AG09309 (cell line): ENCODE measurements at regions not wholly inside any gene's neighbourhood (a gene's known extent, or its start where the extent isn't known, plus 50 kb on each side); places are given as distances from the start of the nearest gene placed in this dataset.
A peak's percentile ranks its signal among the peaks of the same experiment; 100 is the strongest.

Experiments
- DNase-seq: peaks from one replicate; pipeline ENCODE4 v3.0.0-alpha.2; 2010; ENCODE audit warnings: low read depth
- H3K4me3 ChIP-seq: 2 replicates; pipeline ENCODE4 v1.5.1; 2011; ENCODE audit warnings: mild to moderate bottlenecking, low read depth, low read length, moderate library complexity; ENCODE audit not compliant: control insufficient read depth
- TF ChIP-seq, protein P1 (sequence below): IDR thresholded peaks from 2 replicates; pipeline ENCODE4 v1.5.1; 2011; ENCODE audit warnings: mild to moderate bottlenecking, low read depth, low read length, inconsistent platforms; ENCODE audit not compliant: insufficient read depth, control insufficient read depth; ENCODE audit errors: missing control alignments

DNA sequence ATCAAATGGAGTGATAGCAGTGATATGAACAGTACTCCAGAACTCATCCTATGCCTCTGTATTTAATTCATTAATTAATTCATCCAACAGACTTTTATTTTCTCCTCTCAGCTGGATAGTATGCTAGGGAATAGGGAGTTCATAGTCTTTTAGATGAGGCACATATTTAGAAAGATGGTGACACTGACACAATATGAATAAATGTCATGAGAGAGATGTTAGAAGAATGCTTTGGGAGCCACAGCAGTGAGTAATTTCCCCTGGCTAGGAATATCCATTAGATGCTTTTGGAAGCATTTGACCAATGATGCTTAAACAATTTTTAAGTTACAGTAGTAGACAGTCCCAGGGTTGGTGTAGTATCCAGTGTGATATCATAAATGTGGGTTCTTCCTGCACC is 428.7 kb upstream of the SGCD start:
- no peak overlapping the region for H3K4me3 ChIP-seq
- TF ChIP-seq, protein P1, sequence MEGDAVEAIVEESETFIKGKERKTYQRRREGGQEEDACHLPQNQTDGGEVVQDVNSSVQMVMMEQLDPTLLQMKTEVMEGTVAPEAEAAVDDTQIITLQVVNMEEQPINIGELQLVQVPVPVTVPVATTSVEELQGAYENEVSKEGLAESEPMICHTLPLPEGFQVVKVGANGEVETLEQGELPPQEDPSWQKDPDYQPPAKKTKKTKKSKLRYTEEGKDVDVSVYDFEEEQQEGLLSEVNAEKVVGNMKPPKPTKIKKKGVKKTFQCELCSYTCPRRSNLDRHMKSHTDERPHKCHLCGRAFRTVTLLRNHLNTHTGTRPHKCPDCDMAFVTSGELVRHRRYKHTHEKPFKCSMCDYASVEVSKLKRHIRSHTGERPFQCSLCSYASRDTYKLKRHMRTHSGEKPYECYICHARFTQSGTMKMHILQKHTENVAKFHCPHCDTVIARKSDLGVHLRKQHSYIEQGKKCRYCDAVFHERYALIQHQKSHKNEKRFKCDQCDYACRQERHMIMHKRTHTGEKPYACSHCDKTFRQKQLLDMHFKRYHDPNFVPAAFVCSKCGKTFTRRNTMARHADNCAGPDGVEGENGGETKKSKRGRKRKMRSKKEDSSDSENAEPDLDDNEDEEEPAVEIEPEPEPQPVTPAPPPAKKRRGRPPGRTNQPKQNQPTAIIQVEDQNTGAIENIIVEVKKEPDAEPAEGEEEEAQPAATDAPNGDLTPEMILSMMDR = no peak
- no peak for DNase-seq

DNA sequence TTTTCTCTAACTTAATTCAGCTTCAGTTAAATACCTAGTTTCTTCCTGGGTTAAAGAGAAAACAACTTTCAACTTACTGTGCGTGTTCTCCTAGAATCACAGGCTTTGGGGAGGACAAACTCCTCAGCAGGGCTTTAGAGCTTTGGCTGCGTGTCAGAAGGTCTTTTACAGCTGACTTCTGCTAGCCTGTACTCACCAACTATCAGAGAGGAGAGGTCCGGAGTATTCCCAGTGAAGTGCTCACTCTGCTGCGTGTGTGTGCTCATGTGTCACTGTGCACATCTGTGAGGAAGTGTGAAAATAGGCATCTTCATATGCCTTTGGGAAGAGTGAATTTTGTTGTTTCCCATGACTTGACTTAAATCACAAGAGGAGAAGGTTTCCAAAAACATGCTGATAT is 423.2 kb upstream of the SGCD start:
- no peak overlapping the region for H3K4me3 ChIP-seq
- DNase-seq = no peak
- TF ChIP-seq, protein P1 = no peak

DNA sequence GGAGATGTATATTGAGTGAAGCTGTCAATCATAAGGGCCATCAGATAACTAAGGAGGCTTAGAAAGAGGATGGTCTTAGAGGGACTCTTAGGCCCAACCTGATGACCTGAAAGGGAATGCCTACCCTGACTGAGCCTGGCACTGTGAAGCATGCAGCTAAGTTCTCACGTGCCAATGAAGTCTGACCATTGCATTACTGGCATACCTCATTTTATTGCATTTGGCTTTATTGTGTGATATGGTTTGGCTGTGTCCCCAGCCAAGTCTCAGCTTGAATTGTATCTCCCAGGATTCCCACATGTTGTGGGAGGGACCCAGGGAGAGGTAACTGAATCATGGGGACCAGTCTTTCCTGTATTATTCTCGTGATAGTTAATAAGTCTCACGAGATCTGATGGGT is 421.6 kb upstream of the SGCD start:
- TF ChIP-seq, protein P1 = no peak
- DNase-seq = peak; percentile 76
- H3K4me3 ChIP-seq = no peak overlapping the region

DNA sequence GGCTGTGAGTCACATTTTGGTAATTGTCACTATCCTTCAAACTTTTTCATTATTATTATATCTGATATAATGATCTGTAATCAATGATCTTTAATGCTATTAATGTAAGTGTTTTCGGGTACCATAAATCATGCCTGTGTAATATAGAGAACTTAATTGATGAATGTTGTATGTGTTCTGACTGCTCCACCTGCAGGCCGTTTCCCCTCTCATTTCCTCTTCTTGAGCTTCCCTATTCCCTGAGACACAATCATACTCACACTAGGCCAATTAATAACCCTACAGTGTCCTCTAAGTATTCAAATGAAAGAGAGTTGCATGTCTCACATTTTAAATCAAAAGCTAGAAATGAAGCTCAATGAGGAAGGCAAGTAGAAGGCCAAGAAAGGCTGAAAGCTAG is 420.9 kb upstream of the SGCD start:
- DNase-seq = no peak
- TF ChIP-seq, protein P1 = no peak
- no peak overlapping the region for H3K4me3 ChIP-seq

DNA sequence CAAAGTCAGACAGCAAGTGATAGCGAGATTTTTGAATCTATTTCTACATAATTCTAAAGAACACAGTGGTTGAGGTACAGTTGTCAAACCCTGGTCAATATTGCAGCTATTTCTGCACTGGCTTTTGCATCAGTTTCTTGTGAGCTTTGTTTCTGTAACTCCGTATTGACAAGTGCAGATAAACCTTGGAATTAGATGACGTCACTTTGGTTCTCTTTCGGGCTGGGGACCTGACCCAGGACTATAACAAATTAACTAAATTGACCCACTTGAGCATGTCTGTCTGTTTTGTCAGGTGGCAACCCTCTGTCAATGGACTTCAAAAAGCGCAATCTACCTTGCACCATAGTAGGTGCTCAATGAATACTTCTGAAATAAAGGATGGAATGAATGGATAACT is 418.4 kb upstream of the SGCD start:
- no peak overlapping the region for H3K4me3 ChIP-seq
- DNase-seq = no peak
- TF ChIP-seq, protein P1 = no peak

DNA sequence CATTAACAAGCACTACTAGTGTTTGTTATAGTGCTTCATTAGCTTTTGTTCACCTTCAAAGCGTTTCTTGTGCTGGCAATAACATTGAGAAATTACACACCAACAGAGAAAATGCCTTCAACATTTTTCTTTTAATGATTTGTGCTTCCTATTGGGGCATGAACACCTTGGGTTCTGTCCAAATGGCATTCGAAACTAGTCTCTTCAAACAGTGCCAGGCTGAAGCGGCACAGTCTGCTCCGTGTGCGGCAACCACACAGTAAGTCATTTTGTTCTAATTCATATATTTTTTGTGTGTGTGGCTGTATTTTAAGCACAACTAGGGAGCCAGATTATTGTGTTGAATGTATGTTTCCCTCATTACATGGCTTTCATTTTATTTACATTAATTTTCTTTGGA is 414.7 kb upstream of the SGCD start:
- no peak for DNase-seq
- TF ChIP-seq, protein P1 = no peak
- H3K4me3 ChIP-seq = no peak overlapping the region

DNA sequence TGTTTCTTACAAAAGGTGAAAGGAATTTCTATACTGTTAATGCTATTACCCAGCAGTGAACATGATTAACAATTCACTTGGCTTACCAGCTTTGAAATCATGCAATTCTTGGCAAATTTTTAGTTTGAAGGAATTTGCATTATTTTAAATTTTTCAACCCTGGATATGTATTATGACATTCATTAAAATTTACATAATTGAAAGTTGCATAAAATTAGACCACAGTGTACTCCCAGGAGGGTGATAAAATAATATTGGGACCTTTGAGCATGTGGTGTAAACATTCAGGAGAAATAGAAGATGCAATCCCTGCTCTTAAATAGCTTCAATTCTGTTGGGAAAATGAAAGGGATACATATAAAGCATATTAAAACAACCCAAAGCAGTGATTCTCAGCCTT is 412.2 kb upstream of the SGCD start:
- TF ChIP-seq, protein P1 = no peak
- no peak for DNase-seq
- H3K4me3 ChIP-seq = no peak overlapping the region
